ENCODE measurements at regions not wholly inside any gene's neighbourhood (a gene's known extent, or its start where the extent isn't known, plus 50 kb on each side); places are given as distances from the start of the nearest gene placed in this dataset.
A peak's percentile ranks its signal among the peaks of the same experiment; 100 is the strongest.

GRCh38 chr3:104281713-104282112 lies 1085.0 kb upstream of the ALCAM start:
- DNase-seq (ENCODE audit: low spot score), result no peak
- no peaks in the 10 kb centered on the region for H3K27me3 Mint-ChIP-seq (ENCODE audit: low read depth)
- H3K36me3 Mint-ChIP-seq (ENCODE audit: low read depth), result peaks cover 12% of the 10 kb centered on the region
- TF ChIP-seq CTCF (IDR thresholded peaks at IDR 0.05), result no peak
- no peak overlapping the region for H3K27ac Mint-ChIP-seq (ENCODE audit: unreplicated experiment)
- H3K9me3 Mint-ChIP-seq (ENCODE audit: low read depth), result peaks cover 50% of the 10 kb centered on the region
- no peak overlapping the region for H3K4me3 Mint-ChIP-seq (ENCODE audit: unreplicated experiment)
- H3K4me1 Mint-ChIP-seq (ENCODE audit: low read depth), result peaks cover 9% of the 10 kb centered on the region

- Mint-ChIP-seq H3K4me3 (ENCODE audit: unreplicated experiment) (no peak overlapping the region), H3K4me1 (ENCODE audit: low read depth) (peaks cover 14% of the 10 kb centered on the region), H3K36me3 (ENCODE audit: low read depth) (peaks cover 9% of the 10 kb centered on the region), H3K27me3 (ENCODE audit: low read depth) (no peaks in the 10 kb centered on the region), H3K27ac (ENCODE audit: unreplicated experiment) (no peak overlapping the region), H3K9me3 (ENCODE audit: low read depth) (peaks cover 31% of the 10 kb centered on the region)
- no peak for DNase-seq (ENCODE audit: low spot score)
- no peak for TF ChIP-seq CTCF (IDR thresholded peaks at IDR 0.05)
Measured at GRCh38 chr3:104286645-104287044, 1080.1 kb upstream of the ALCAM start.

- no peak for DNase-seq (ENCODE audit: low spot score)
- Mint-ChIP-seq H3K4me3 (ENCODE audit: unreplicated experiment) (peak overlapping the region; percentile 23), H3K27me3 (ENCODE audit: low read depth) (no peaks in the 10 kb centered on the region), H3K27ac (ENCODE audit: unreplicated experiment) (peak overlapping the region; percentile 23), H3K36me3 (ENCODE audit: low read depth) (peaks cover 2% of the 10 kb centered on the region), H3K9me3 (ENCODE audit: low read depth) (peaks cover 4% of the 10 kb centered on the region), H3K4me1 (ENCODE audit: low read depth) (peaks cover 21% of the 10 kb centered on the region)
- no peak for TF ChIP-seq CTCF (IDR thresholded peaks at IDR 0.05)
Measured at GRCh38 chr3:104291437-104291851, 1075.3 kb upstream of the ALCAM start.

GRCh38 chr3:104291878-104292277 lies 1074.8 kb upstream of the ALCAM start:
- no peaks in the 10 kb centered on the region for H3K27me3 Mint-ChIP-seq (ENCODE audit: low read depth)
- peaks cover 21% of the 10 kb centered on the region for H3K4me1 Mint-ChIP-seq (ENCODE audit: low read depth)
- no peaks in the 10 kb centered on the region for H3K9me3 Mint-ChIP-seq (ENCODE audit: low read depth)
- peaks cover 2% of the 10 kb centered on the region for H3K36me3 Mint-ChIP-seq (ENCODE audit: low read depth)
- no peak for DNase-seq (ENCODE audit: low spot score)
- peak overlapping the region; percentile 23 for H3K27ac Mint-ChIP-seq (ENCODE audit: unreplicated experiment)
- TF ChIP-seq CTCF (IDR thresholded peaks at IDR 0.05), result peak; percentile 17
- H3K4me3 Mint-ChIP-seq (ENCODE audit: unreplicated experiment), result peak overlapping the region; percentile 23

- H3K27ac Mint-ChIP-seq (ENCODE audit: unreplicated experiment), result no peak overlapping the region
- TF ChIP-seq CTCF (IDR thresholded peaks at IDR 0.05), result no peak
- H3K9me3 Mint-ChIP-seq (ENCODE audit: low read depth), result no peaks in the 10 kb centered on the region
- no peaks in the 10 kb centered on the region for H3K36me3 Mint-ChIP-seq (ENCODE audit: low read depth)
- no peak for DNase-seq (ENCODE audit: low spot score)
- no peaks in the 10 kb centered on the region for H3K4me1 Mint-ChIP-seq (ENCODE audit: low read depth)
- no peaks in the 10 kb centered on the region for H3K27me3 Mint-ChIP-seq (ENCODE audit: low read depth)
- no peak overlapping the region for H3K4me3 Mint-ChIP-seq (ENCODE audit: unreplicated experiment)
Measured at GRCh38 chr3:104297617-104298016, 1069.1 kb upstream of the ALCAM start.
